Neural progenitor cell (in vitro differentiated cells): ENCODE measurements at regions not wholly inside any gene's neighbourhood (a gene's known extent, or its start where the extent isn't known, plus 50 kb on each side); places are given as distances from the start of the nearest gene placed in this dataset.
A peak's percentile ranks its signal among the peaks of the same experiment; 100 is the strongest.
"Not testable (repeated sequence)": the region's sequence is repeated elsewhere in the genome, so short reads cannot be mapped to it uniquely, and the experiment has no call there.

Experiments used
- DNase-seq: peaks from one replicate; pipeline ENCODE4 v3.0.0-alpha.2; 2016; ENCODE audit warnings: low spot score
- H2AFZ ChIP-seq: fragments of 200-600 bp; sonication (generic); replicated peaks from 2 replicates; pipeline ENCODE4 v1.6.1; 2016; ENCODE audit warnings: antibody characterized with exemption
- H3F3A ChIP-seq: fragments of 200-600 bp; sonication (generic); 2 replicates; pipeline ENCODE4 v1.6.1; 2016; ENCODE audit warnings: antibody characterized with exemption, low read depth
- H3K27ac ChIP-seq: fragments of 200-600 bp; sonication (generic); 2 replicates; pipeline ENCODE4 v1.5.1; 2016; ENCODE audit warnings: mild to moderate bottlenecking
- H3K27me3 ChIP-seq: fragments of 200-600 bp; sonication (generic); 2 replicates; pipeline ENCODE4 v1.6.1; 2016; ENCODE audit warnings: mild to moderate bottlenecking, moderate library complexity
- H3K36me3 ChIP-seq: fragments of 200-600 bp; sonication (generic); 2 replicates; pipeline ENCODE4 v1.5.1; 2016
- H3K4me1 ChIP-seq: fragments of 200-600 bp; sonication (generic); 2 replicates; pipeline ENCODE4 v1.6.1; 2016; ENCODE audit warnings: mixed run types
- H3K4me2 ChIP-seq: fragments of 200-600 bp; sonication (generic); 2 replicates; pipeline ENCODE4 v1.6.1; 2016
- H3K4me3 ChIP-seq: fragments of 200-600 bp; sonication (generic); 2 replicates; pipeline ENCODE4 v1.5.1; 2016
- H3K79me2 ChIP-seq: fragments of 200-600 bp; sonication (generic); 2 replicates; pipeline ENCODE4 v1.6.1; 2016; ENCODE audit warnings: low read depth
- H3K9ac ChIP-seq: fragments of 200-600 bp; sonication (generic); 2 replicates; pipeline ENCODE4 v1.6.1; 2016
- H3K9me3 ChIP-seq: fragments of 200-600 bp; sonication (generic); 2 replicates; pipeline ENCODE4 v1.5.1; 2016; ENCODE audit warnings: low read depth
- H4K20me1 ChIP-seq: fragments of 200-600 bp; sonication (generic); 2 replicates; pipeline ENCODE4 v1.6.1; 2016; ENCODE audit warnings: low read depth
- H3K27ac Mint-ChIP-seq: 3 replicates; pipeline ENCODE4 v1.8.0; 2021; ENCODE audit warnings: mixed read lengths
- H3K27me3 Mint-ChIP-seq: 2 replicates; pipeline ENCODE4 v1.8.0; 2022; ENCODE audit warnings: low read depth, mild to moderate bottlenecking, inconsistent platforms, moderate library complexity, mixed read lengths; ENCODE audit not compliant: insufficient read depth
- H3K36me3 Mint-ChIP-seq: 3 replicates; pipeline ENCODE4 v1.8.0; 2021; ENCODE audit warnings: mixed read lengths
- H3K4me1 Mint-ChIP-seq: 3 replicates; pipeline ENCODE4 v1.8.0; 2021; ENCODE audit warnings: mixed read lengths
- H3K4me3 Mint-ChIP-seq: 3 replicates; pipeline ENCODE4 v1.8.0; 2021; ENCODE audit warnings: mild to moderate bottlenecking, moderate library complexity, mixed read lengths
- H3K9me3 Mint-ChIP-seq: 3 replicates; pipeline ENCODE4 v1.8.0; 2020; ENCODE audit warnings: mixed read lengths
- CTCF ChIP-seq: fragments of 200-600 bp; sonication (generic); IDR thresholded peaks from 2 replicates; pipeline ENCODE4 v1.5.1; 2017; ENCODE audit warnings: antibody characterized with exemption, mild to moderate bottlenecking
- EZH2 ChIP-seq: fragments of 200-600 bp; sonication (generic); IDR thresholded peaks from 2 replicates; pipeline ENCODE4 v1.6.1; 2017; ENCODE audit warnings: antibody characterized with exemption, mild to moderate bottlenecking, moderate library complexity
- EZH2phosphoT487 ChIP-seq: fragments of 200-600 bp; sonication (generic); IDR thresholded peaks from 2 replicates; pipeline ENCODE4 v1.6.1; 2017; ENCODE audit warnings: antibody characterized with exemption

DNA sequence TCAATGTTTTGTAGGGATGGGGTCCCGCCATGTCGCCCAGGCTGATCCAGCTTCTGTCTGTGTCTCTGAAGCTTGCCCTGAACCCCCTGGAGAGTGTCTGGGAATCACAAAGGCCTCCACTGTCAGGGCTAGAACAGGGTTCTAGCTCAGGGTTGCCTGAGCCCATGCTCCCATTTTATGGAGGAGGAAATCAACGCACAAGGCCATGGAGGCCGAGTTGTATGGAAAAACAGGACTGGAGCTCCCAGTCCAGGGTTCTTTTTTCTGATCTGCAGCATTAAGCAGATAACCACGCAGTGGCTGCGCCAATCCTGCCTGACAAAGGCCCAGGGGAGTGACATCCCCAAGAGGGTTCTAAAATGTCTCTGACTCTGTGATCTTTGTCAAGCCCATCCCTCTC lies 67.6 kb upstream of the NBPF3 start:
- H2AFZ ChIP-seq, result no peak overlapping the region
- Mint-ChIP-seq H3K4me3 (no peak overlapping the region), H3K4me1 (peaks cover 3% of the 10 kb centered on the region), H3K9me3 (no peaks in the 10 kb centered on the region), H3K27me3 (peaks cover 3% of the 10 kb centered on the region), H3K27ac (no peak overlapping the region), H3K36me3 (no peaks in the 10 kb centered on the region)
- H4K20me1 ChIP-seq, result no peaks in the 10 kb centered on the region
- H3K4me3 ChIP-seq, result no peak overlapping the region
- H3K9ac ChIP-seq, result no peak overlapping the region
- no peak for TF ChIP-seq EZH2
- no peak for TF ChIP-seq CTCF
- no peak for TF ChIP-seq EZH2phosphoT487
- H3K36me3 ChIP-seq, result no peaks in the 10 kb centered on the region
- no peak overlapping the region for H3K27ac ChIP-seq
- H3K4me2 ChIP-seq, result no peak overlapping the region
- peaks cover 3% of the 10 kb centered on the region for H3F3A ChIP-seq
- no peaks in the 10 kb centered on the region for H3K79me2 ChIP-seq
- no peaks in the 10 kb centered on the region for H3K9me3 ChIP-seq
- no peak for DNase-seq
- no peaks in the 10 kb centered on the region for H3K4me1 ChIP-seq
- H3K27me3 ChIP-seq, result no peaks in the 10 kb centered on the region

DNA sequence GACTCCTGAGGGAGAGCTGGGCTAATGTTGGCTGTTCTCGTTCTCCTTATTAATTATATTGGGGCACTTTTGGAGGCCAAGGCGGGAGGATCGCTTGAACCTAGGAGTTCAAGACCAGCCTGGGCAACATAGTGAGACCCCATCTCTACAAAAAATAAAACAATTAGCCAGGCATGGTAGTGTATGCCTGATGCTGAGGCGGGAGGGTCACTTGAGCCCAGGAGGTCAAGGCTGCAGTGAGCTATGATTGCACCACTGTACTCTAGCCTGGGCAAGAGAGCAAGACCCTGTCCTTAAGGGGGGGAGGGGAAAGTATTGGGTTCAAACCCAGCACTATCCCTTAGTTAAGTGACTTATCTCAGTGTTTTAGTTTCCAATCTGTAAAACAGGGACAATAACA lies 70.0 kb upstream of the NBPF3 start:
- no peaks in the 10 kb centered on the region for H4K20me1 ChIP-seq
- H3K4me1 Mint-ChIP-seq, result peaks cover 3% of the 10 kb centered on the region
- H3K79me2 ChIP-seq, result no peaks in the 10 kb centered on the region
- TF ChIP-seq EZH2phosphoT487, result no peak
- no peak for TF ChIP-seq CTCF
- no peak for TF ChIP-seq EZH2
- H3K9me3 Mint-ChIP-seq, result no peaks in the 10 kb centered on the region
- H3K27me3 ChIP-seq, result no peaks in the 10 kb centered on the region
- H2AFZ ChIP-seq, result no peak overlapping the region
- H3K27me3 Mint-ChIP-seq, result peaks cover 3% of the 10 kb centered on the region
- no peaks in the 10 kb centered on the region for H3K9me3 ChIP-seq
- H3K4me3 Mint-ChIP-seq, result no peak overlapping the region
- no peak for DNase-seq
- no peak overlapping the region for H3K4me3 ChIP-seq
- H3F3A ChIP-seq, result peaks cover 3% of the 10 kb centered on the region
- H3K36me3 ChIP-seq, result no peaks in the 10 kb centered on the region
- no peaks in the 10 kb centered on the region for H3K4me1 ChIP-seq
- no peak overlapping the region for H3K9ac ChIP-seq
- H3K36me3 Mint-ChIP-seq, result no peaks in the 10 kb centered on the region
- no peak overlapping the region for H3K4me2 ChIP-seq
- no peak overlapping the region for H3K27ac ChIP-seq
- no peak overlapping the region for H3K27ac Mint-ChIP-seq

DNA sequence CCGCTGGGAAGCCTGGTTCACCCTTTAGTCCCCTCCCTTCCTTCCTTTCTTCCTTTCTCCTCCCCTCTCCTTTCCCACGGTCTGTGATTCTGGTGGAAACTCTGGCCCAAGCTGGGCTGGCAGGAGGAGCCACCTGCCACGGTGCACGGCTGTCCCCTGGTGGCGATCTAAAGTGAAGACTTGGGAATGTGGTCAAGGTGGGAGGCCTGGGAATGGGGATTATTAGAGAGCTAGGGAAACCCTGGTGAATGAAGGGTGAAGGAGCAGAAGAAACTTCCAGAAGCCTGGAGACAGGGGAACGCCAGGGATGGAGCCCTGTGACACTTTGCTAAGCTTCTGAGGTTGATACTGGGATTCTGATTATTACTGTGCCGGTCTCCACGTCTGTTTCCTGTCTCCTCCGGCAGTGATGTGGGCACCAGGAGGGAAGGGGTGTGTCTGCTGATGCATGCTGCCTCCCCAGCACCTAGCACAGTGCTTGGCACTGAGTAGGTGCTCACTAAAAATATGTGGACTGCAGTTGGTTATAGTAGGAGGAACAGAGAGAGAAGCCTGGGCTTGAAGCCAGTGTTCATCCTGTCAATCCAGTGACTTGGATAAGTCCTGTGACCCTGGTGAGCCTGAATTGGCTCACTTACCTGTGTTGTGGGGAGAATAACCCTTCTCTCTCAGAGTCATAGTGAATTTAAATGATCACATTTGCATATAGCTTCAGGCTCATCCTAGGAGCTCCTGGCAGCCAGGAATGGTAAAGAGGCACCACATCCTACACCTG lies 71.2 kb upstream of the NBPF3 start:
- Mint-ChIP-seq H3K27me3 (peaks cover 3% of the 10 kb centered on the region), H3K9me3 (no peaks in the 10 kb centered on the region), H3K4me3 (no peak overlapping the region), H3K36me3 (no peaks in the 10 kb centered on the region), H3K27ac (peak overlapping the region; percentile 67), H3K4me1 (peaks cover 3% of the 10 kb centered on the region)
- DNase-seq, result peak; percentile 92
- Histone ChIP-seq H3K4me3 (no peak overlapping the region), H3K4me2 (no peak overlapping the region), H3K36me3 (no peaks in the 10 kb centered on the region), H3K9me3 (no peaks in the 10 kb centered on the region), H3K27me3 (no peaks in the 10 kb centered on the region), H3K79me2 (no peaks in the 10 kb centered on the region), H3K9ac (no peak overlapping the region), H4K20me1 (no peaks in the 10 kb centered on the region), H3F3A (peaks cover 3% of the 10 kb centered on the region), H2AFZ (no peak overlapping the region), H3K4me1 (no peaks in the 10 kb centered on the region), H3K27ac (no peak overlapping the region)
- peak; percentile 100 for TF ChIP-seq CTCF
- no peak for TF ChIP-seq EZH2

GRCh38 chr1:21367973-21368514 lies 71.9 kb upstream of the NBPF3 start:
- H4K20me1 ChIP-seq, result not testable (repeated sequence)

More at GRCh38 chr1:21367973-21368514, 71.9 kb upstream of the NBPF3 start:
- not testable (repeated sequence) for H3K27me3 ChIP-seq, H3K4me2 ChIP-seq, H3K4me3 Mint-ChIP-seq, H3K36me3 ChIP-seq, H3K4me3 ChIP-seq, H3K36me3 Mint-ChIP-seq, H3K4me1 Mint-ChIP-seq, H3F3A ChIP-seq, H3K9me3 ChIP-seq, H3K4me1 ChIP-seq, H3K9ac ChIP-seq, H2AFZ ChIP-seq, H3K9me3 Mint-ChIP-seq, H3K79me2 ChIP-seq, H3K27ac ChIP-seq, DNase-seq, H3K27me3 Mint-ChIP-seq
- peak overlapping the region; percentile 67 for H3K27ac Mint-ChIP-seq
